Nephron progenitor cell (in vitro differentiated cells): ENCODE measurements at regions not wholly inside any gene's neighbourhood (a gene's known extent, or its start where the extent isn't known, plus 50 kb on each side); places are given as distances from the start of the nearest gene placed in this dataset.
"Not testable (repeated sequence)": the region's sequence is repeated elsewhere in the genome, so short reads cannot be mapped to it uniquely, and the experiment has no call there.

Experiments
- DNase-seq: peaks from one replicate; pipeline ENCODE4 v3.0.0; 2021
- H3K27ac Mint-ChIP-seq: 2 replicates; pipeline ENCODE4 v1.8.0; 2021; ENCODE audit warnings: mild to moderate bottlenecking, moderate library complexity, mixed read lengths
- H3K27me3 Mint-ChIP-seq: 2 replicates; pipeline ENCODE4 v1.8.0; 2021; ENCODE audit warnings: mild to moderate bottlenecking, low read depth, mixed read lengths; ENCODE audit not compliant: poor library complexity
- H3K36me3 Mint-ChIP-seq: 2 replicates; pipeline ENCODE4 v1.8.0; 2021; ENCODE audit warnings: low read depth, mixed read lengths
- H3K4me1 Mint-ChIP-seq: 2 replicates; pipeline ENCODE4 v1.8.0; 2021; ENCODE audit warnings: mixed read lengths
- H3K4me3 Mint-ChIP-seq: 2 replicates; pipeline ENCODE4 v1.8.0; 2021; ENCODE audit warnings: mild to moderate bottlenecking, moderate library complexity, mixed read lengths
- H3K9me3 Mint-ChIP-seq: 2 replicates; pipeline ENCODE4 v1.8.0; 2021; ENCODE audit warnings: mild to moderate bottlenecking, moderate library complexity, mixed read lengths
- CTCF ChIP-seq: fragments of 200-600 bp; sonication (generic); IDR thresholded peaks from 2 replicates; pipeline ENCODE4 v1.5.0; 2021; ENCODE audit warnings: antibody characterized with exemption

DNA sequence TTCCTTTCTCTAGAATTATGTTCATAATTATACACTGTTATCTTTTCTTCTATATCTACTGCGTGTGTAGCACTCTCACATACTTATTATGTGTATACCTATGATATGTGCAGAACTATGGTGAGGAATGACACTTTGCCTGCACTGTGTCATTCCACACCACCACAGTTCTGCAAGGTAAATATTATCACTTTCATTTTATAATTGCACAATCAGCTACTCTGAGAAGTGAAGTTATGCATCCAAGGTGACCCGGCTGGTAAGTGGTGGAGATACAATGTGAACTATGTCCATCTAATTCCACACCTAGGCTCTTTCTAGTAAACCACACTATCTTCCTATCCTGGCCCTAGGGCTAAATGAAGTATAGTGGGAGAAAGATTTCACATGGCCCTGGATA, 170.1 kb upstream of the ATP10B start:
- Mint-ChIP-seq H3K36me3 (no peaks in the 10 kb centered on the region), H3K4me1 (no peaks in the 10 kb centered on the region), H3K4me3 (no peak overlapping the region), H3K27ac (no peak overlapping the region), H3K27me3 (peaks cover 4% of the 10 kb centered on the region), H3K9me3 (peaks cover 2% of the 10 kb centered on the region)
- DNase-seq: no peak
- no peak for TF ChIP-seq CTCF

DNA sequence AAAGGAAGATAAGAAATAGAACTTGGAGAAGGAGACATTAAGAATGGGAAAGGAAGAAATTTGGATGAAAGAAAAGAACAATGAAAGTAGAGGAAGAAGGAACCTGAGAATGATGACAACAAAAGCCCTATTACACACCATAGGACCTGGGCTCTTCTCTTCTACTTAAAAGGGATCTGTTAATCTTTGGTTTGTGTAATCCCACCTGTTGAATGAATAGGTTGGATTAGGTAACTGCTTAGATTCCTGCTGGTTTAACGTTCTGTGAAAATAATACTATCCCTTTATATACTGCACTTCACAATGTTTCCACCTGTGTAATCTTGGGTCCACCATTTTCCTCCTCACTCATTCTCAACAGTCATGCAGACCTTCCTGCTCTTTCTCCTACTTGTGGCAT, 157.8 kb upstream of the ATP10B start:
- Mint-ChIP-seq H3K4me1 (no peaks in the 10 kb centered on the region), H3K27me3 (peaks cover 11% of the 10 kb centered on the region), H3K36me3 (no peaks in the 10 kb centered on the region), H3K4me3 (no peak overlapping the region), H3K27ac (no peak overlapping the region), H3K9me3 (peaks cover under 1% of the 10 kb centered on the region)
- no peak for DNase-seq
- no peak for TF ChIP-seq CTCF

DNA sequence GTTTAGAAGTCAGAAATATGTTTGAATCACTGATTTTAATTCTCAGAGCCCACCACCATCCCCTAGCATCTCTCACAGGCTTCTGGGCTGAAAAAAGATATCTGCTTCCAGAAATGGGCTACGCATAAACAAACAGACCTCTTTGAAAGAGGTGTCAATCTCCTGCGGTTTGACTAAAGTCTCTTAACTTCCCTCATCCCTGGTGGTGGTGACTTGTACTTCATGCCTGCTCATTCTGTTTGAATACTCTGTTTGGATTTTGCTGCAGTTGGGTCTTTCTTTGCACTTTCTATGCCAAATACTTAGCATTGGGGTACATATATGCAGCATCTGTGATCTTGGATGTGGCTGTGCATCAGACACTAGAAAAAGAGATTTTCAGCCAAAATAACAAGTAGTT, 157.2 kb upstream of the ATP10B start:
- peaks cover 4% of the 10 kb centered on the region for H3K9me3 Mint-ChIP-seq
- DNase-seq: no peak

GRCh38 chr5:161007879-161008278, 155.9 kb upstream of the ATP10B start:
- peaks cover 11% of the 10 kb centered on the region for H3K27me3 Mint-ChIP-seq
- no peaks in the 10 kb centered on the region for H3K36me3 Mint-ChIP-seq
- H3K4me3 Mint-ChIP-seq: no peak overlapping the region
- no peak for DNase-seq
- TF ChIP-seq CTCF: no peak
- no peak overlapping the region for H3K27ac Mint-ChIP-seq
- H3K9me3 Mint-ChIP-seq: peaks cover 11% of the 10 kb centered on the region
- no peaks in the 10 kb centered on the region for H3K4me1 Mint-ChIP-seq

More for the DNA sequence above, 157.2 kb upstream of the ATP10B start:
- Mint-ChIP-seq H3K27ac (no peak overlapping the region), H3K4me1 (no peaks in the 10 kb centered on the region), H3K4me3 (no peak overlapping the region), H3K27me3 (peaks cover 11% of the 10 kb centered on the region), H3K36me3 (no peaks in the 10 kb centered on the region)
- no peak for TF ChIP-seq CTCF

GRCh38 chr5:161002571-161003074, 150.6 kb upstream of the ATP10B start:
- H3K9me3 Mint-ChIP-seq: peaks cover 11% of the 10 kb centered on the region
- no peak overlapping the region for H3K27ac Mint-ChIP-seq
- TF ChIP-seq CTCF: no peak
- DNase-seq: no peak
- H3K27me3 Mint-ChIP-seq: no peaks in the 10 kb centered on the region
- H3K4me1 Mint-ChIP-seq: no peaks in the 10 kb centered on the region
- no peaks in the 10 kb centered on the region for H3K36me3 Mint-ChIP-seq
- H3K4me3 Mint-ChIP-seq: no peak overlapping the region

DNA sequence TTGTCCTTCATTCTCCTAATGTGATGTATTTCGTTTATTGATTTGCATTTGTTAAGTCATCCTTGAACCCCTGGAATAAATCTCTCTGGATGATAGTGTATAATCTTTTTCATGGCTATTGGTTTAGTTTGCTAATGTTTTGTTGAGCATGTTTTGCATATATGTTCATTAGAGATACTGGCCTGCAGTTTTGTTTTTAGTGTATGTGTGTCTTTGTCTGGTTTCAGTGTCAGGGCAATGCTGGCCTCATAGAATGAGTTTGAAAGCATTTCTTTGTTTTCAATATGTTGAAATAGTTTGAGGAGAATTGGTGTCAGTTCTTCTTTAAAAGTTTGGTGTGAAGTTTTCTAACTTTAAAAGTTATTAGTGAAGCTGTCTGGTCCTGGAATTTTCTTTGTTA, 149.6 kb upstream of the ATP10B start:
- TF ChIP-seq CTCF: no peak
- Mint-ChIP-seq H3K4me3 (no peak overlapping the region), H3K36me3 (no peaks in the 10 kb centered on the region), H3K4me1 (no peaks in the 10 kb centered on the region), H3K9me3 (peaks cover 11% of the 10 kb centered on the region), H3K27me3 (no peaks in the 10 kb centered on the region), H3K27ac (no peak overlapping the region)
- no peak for DNase-seq

- H3K4me3 Mint-ChIP-seq, H3K4me1 Mint-ChIP-seq, H3K36me3 Mint-ChIP-seq, H3K27ac Mint-ChIP-seq, H3K27me3 Mint-ChIP-seq, DNase-seq: not testable (repeated sequence)
- H3K9me3 Mint-ChIP-seq: peaks cover 11% of the 10 kb centered on the region
Observed at GRCh38 chr5:161001142-161001541, 149.1 kb upstream of the ATP10B start.
